ENCODE measurements at regions not wholly inside any gene's neighbourhood (a gene's known extent, or its start where the extent isn't known, plus 50 kb on each side); places are given as distances from the start of the nearest gene placed in this dataset.
"Not testable (repeated sequence)": the region's sequence is repeated elsewhere in the genome, so short reads cannot be mapped to it uniquely, and the experiment has no call there.

DNA sequence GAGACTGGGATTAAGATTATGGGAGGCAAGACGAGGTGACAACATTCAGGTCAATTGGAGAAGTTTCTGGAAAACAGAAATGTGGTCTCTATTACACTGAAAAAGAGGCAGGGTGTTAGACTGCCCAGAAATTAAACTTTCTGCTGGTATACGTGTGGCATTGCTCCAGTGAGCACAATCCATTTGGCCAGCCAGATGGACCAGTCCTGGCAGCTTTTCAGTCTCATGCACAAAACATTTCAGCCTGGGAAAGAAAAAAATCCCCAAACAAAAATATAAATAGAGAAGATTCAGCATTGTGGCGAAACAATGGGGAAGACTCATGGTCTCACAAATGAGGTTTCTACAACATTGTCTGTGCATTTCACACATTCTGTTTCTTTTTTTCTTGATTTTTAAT is 113.9 kb downstream of the HNMT start:
- 81 to 89% methylated on average over 3 of the region's 3 CpGs for WGBS, 2 donors
- intact Hi-C loops (cut with DNase I): no loop called here
- DNase-seq: no peak
- H3K9me3 ChIP-seq: no peaks in the 10 kb centered on the region
- no peak for TF ChIP-seq POLR2AphosphoS5 (IDR thresholded peaks at IDR 0.05)
- no peak for TF ChIP-seq POLR2A (IDR thresholded peaks at IDR 0.05)
- TF ChIP-seq, protein P1, sequence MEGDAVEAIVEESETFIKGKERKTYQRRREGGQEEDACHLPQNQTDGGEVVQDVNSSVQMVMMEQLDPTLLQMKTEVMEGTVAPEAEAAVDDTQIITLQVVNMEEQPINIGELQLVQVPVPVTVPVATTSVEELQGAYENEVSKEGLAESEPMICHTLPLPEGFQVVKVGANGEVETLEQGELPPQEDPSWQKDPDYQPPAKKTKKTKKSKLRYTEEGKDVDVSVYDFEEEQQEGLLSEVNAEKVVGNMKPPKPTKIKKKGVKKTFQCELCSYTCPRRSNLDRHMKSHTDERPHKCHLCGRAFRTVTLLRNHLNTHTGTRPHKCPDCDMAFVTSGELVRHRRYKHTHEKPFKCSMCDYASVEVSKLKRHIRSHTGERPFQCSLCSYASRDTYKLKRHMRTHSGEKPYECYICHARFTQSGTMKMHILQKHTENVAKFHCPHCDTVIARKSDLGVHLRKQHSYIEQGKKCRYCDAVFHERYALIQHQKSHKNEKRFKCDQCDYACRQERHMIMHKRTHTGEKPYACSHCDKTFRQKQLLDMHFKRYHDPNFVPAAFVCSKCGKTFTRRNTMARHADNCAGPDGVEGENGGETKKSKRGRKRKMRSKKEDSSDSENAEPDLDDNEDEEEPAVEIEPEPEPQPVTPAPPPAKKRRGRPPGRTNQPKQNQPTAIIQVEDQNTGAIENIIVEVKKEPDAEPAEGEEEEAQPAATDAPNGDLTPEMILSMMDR (IDR thresholded peaks at IDR 0.05): no peak
- no peak for TF ChIP-seq EP300 (IDR thresholded peaks at IDR 0.05)
- H3K36me3 ChIP-seq: no peaks in the 10 kb centered on the region
- H3K27me3 ChIP-seq: no peaks in the 10 kb centered on the region
- H3K4me3 ChIP-seq: no peak overlapping the region
- no peaks in the 10 kb centered on the region for H3K4me1 ChIP-seq
- no peak overlapping the region for H3K27ac ChIP-seq

DNA sequence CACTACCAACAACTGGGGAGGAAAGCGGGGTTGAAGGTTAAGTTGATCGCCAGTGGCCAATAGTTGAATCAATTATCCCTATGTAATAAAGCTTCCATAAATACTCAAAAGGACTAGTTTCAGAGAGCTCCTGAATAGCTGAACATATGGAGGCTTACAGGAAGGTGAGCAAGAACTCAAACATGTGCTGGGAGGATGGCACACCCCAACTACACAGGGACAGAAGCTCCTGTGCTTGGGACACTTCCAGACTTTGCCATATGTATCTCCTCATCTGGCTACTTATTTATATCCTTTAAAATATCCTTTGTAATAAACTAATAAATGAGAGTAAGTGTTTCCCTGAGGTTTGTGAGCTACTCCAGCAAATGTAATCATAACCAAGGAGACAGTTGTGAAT is 115.7 kb downstream of the HNMT start:
- no peak for DNase-seq
- WGBS, 2 donors: 96 to 98% methylated on average over 2 of the region's 2 CpGs
- TF ChIP-seq, protein P1 (IDR thresholded peaks at IDR 0.05): no peak
- TF ChIP-seq EP300 (IDR thresholded peaks at IDR 0.05) (no peak), POLR2AphosphoS5 (IDR thresholded peaks at IDR 0.05) (no peak), POLR2A (IDR thresholded peaks at IDR 0.05) (no peak)
- no peaks in the 10 kb centered on the region for H3K4me1 ChIP-seq
- H3K4me3 ChIP-seq: no peak overlapping the region
- no peaks in the 10 kb centered on the region for H3K27me3 ChIP-seq
- intact Hi-C loops (cut with DNase I): loop anchor here (10.0 kb wide), 1 partner anchor 135 kb away; no protein-coding TSS in a partner anchor
- no peaks in the 10 kb centered on the region for H3K9me3 ChIP-seq
- no peak overlapping the region for H3K27ac ChIP-seq
- H3K36me3 ChIP-seq: no peaks in the 10 kb centered on the region

DNA sequence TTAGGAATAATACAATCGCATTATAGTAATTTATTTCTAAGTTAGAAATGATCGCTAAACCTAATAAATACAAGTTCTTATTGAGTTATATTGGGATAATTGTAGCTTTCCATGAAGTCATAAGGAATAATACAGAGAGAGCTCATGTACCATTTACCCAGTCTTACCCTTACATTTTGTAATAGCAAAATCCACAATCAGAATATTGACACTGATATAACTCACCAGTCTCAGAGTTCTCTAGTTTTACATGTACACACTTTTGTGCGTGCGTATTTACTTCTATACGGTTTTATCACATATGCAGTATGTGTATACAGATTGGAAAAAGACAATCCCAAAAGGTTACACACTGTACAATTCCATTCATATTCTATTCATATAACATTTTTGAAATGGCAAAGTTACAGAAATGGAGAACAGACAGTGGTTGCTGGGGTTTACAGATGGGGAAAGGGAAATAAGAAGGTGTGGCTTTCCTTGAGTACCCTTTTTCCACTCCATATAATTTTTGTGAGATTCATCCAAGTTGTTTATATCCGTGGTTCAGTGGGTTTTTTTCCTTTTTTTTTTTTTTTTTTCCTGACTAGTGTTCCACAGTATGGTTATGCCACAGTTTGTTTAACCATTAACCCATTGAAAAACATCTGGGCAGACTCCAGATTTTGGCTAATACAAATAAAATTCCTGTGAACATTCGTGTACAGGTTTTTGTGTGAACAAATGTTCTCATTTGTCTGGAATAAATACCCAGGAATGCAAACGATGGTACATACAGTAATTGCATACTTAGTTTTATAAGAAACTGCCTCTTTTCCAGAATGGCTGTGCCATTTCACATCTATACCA is 117.2 kb downstream of the HNMT start:
- TF ChIP-seq POLR2A (IDR thresholded peaks at IDR 0.05) (no peak), EP300 (IDR thresholded peaks at IDR 0.05) (no peak), POLR2AphosphoS5 (IDR thresholded peaks at IDR 0.05) (no peak)
- TF ChIP-seq, protein P1 (IDR thresholded peaks at IDR 0.05): no peak
- H3K4me3 ChIP-seq: no peak overlapping the region
- H3K9me3 ChIP-seq: no peaks in the 10 kb centered on the region
- no peaks in the 10 kb centered on the region for H3K4me1 ChIP-seq
- no peak for DNase-seq
- no peak overlapping the region for H3K27ac ChIP-seq
- 60 to 70% methylated on average over 8 of the region's 8 CpGs for whole genome bisulfite sequencing, 2 donors
- intact Hi-C loops (cut with DNase I): loop anchor here (10.0 kb wide), 1 partner anchor 137 kb away; no protein-coding TSS in a partner anchor
- no peaks in the 10 kb centered on the region for H3K27me3 ChIP-seq
- H3K36me3 ChIP-seq: no peaks in the 10 kb centered on the region

DNA sequence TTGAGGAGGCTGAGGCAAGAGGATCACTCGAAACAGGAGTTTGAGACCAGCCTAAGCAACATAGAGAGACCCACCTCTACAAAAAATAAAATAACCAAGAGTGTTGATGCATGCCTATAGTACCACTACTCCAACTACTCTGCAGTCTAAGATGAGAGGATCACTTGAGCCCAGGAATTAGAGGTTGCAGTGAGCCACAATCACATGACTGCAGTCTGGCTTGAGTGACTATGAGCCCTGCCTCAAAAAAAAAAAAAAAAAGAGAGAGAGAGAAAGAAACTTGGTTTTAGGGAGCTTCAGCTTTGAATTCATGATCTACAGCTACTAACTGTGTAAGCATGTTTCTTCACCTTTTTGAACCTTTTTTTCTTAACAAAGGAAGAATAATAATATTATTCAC is 119.9 kb downstream of the HNMT start:
- intact Hi-C loops (cut with DNase I): loop anchor here (10.0 kb wide), 1 partner anchor 139 kb away; no protein-coding TSS in a partner anchor
- WGBS, 2 donors: 88 to 89% methylated on average over 1 of the region's 1 CpG

DNA sequence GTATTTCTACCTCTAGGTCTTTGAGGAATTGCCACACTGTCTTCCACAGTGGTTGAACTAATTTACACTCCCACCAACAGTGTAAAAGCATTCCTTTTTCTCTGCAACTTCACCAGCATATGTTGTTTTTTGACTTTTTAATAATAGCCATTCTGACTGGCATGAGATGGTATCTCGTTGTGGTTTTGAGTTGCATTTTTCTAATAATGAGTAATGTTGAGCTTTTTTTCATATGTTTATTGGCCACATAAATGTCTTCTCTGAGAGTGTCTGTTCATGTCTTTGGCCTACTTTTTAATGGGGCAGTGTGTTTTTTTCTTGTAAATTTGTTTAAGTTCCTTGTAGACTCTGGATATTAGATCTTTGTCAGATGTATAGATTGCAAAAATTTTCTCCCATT is 121.2 kb downstream of the HNMT start:
- intact Hi-C loops (cut with DNase I): loop anchor here (10.0 kb wide), 1 partner anchor 141 kb away; no protein-coding TSS in a partner anchor
- not testable (repeated sequence) for H3K27ac ChIP-seq, H3K36me3 ChIP-seq, DNase-seq, H3K9me3 ChIP-seq, H3K27me3 ChIP-seq, H3K4me1 ChIP-seq, H3K4me3 ChIP-seq
- WGBS, 2 donors: 80 to 87% methylated on average over 1 of the region's 1 CpG

More for the DNA sequence above, 119.9 kb downstream of the HNMT start:
- Histone ChIP-seq H3K27me3 (no peaks in the 10 kb centered on the region), H3K4me1 (peaks cover 0 to 7% (median 2%) of the 10 kb centered on the region in 4 donors), H3K9me3 (no peaks in the 10 kb centered on the region), H3K27ac (no peak overlapping the region), H3K4me3 (no peak overlapping the region), H3K36me3 (no peaks in the 10 kb centered on the region)
- TF ChIP-seq POLR2AphosphoS5 (IDR thresholded peaks at IDR 0.05): no peak
- no peak for TF ChIP-seq EP300 (IDR thresholded peaks at IDR 0.05)
- TF ChIP-seq, protein P1 (IDR thresholded peaks at IDR 0.05): no peak
- no peak for TF ChIP-seq POLR2A (IDR thresholded peaks at IDR 0.05)
- no peak for DNase-seq
